Osteocyte (in vitro differentiated cells): ENCODE measurements at regions not wholly inside any gene's neighbourhood (a gene's known extent, or its start where the extent isn't known, plus 50 kb on each side); places are given as distances from the start of the nearest gene placed in this dataset.

Source experiments
- DNase-seq: peaks from one replicate; pipeline ENCODE4 v3.0.0; 2021; ENCODE audit warnings: mixed read lengths; ENCODE audit not compliant: unreplicated experiment; ENCODE audit errors: extremely low spot score
- H3K27ac Mint-ChIP-seq: one replicate; pipeline ENCODE4 v1.8.0; 2021; ENCODE audit warnings: mild to moderate bottlenecking, mixed read lengths; ENCODE audit not compliant: unreplicated experiment
- H3K27me3 Mint-ChIP-seq: one replicate; pipeline ENCODE4 v1.8.0; 2021; ENCODE audit warnings: mixed read lengths; ENCODE audit not compliant: unreplicated experiment
- H3K36me3 Mint-ChIP-seq: one replicate; pipeline ENCODE4 v1.8.0; 2021; ENCODE audit warnings: mixed read lengths; ENCODE audit not compliant: unreplicated experiment
- H3K4me1 Mint-ChIP-seq: one replicate; pipeline ENCODE4 v1.8.0; 2021; ENCODE audit warnings: mixed read lengths; ENCODE audit not compliant: unreplicated experiment
- H3K4me3 Mint-ChIP-seq: one replicate; pipeline ENCODE4 v1.8.0; 2021; ENCODE audit warnings: mild to moderate bottlenecking, moderate library complexity, mixed read lengths; ENCODE audit not compliant: unreplicated experiment
- H3K9me3 Mint-ChIP-seq: one replicate; pipeline ENCODE4 v1.8.0; 2021; ENCODE audit warnings: mixed read lengths; ENCODE audit not compliant: unreplicated experiment
- TF ChIP-seq, protein P1 (sequence below): fragments of 200-600 bp; sonication (generic); IDR thresholded peaks from 2 replicates; pipeline ENCODE4 v1.5.0; 2021; ENCODE audit warnings: antibody characterized with exemption, mild to moderate bottlenecking, moderate library complexity

DNA sequence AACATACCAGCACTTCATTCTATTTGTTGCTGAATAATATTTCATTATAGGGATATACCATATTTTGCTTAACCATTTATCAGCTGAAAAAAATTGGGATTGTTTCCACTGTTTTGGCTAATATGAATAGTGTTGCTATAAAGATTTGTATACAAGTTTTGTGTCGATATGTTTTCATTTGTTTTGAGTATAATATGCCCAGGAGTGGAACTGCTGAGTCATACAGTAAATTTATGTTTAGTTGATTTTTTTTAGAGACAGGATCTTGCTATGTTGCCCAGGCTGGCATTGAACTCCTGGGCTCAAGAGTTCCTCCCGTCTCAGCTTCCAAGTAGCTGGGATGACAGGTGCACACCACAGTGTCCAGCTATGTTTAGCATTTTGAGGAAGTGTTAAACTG, 131.5 kb upstream of the TMCC3 start:
- Mint-ChIP-seq H3K4me3 (no peak overlapping the region), H3K27ac (no peak overlapping the region), H3K9me3 (peaks cover 13% of the 10 kb centered on the region), H3K36me3 (no peaks in the 10 kb centered on the region), H3K4me1 (peaks cover 3% of the 10 kb centered on the region), H3K27me3 (peaks cover 20% of the 10 kb centered on the region)
- TF ChIP-seq, protein P1, sequence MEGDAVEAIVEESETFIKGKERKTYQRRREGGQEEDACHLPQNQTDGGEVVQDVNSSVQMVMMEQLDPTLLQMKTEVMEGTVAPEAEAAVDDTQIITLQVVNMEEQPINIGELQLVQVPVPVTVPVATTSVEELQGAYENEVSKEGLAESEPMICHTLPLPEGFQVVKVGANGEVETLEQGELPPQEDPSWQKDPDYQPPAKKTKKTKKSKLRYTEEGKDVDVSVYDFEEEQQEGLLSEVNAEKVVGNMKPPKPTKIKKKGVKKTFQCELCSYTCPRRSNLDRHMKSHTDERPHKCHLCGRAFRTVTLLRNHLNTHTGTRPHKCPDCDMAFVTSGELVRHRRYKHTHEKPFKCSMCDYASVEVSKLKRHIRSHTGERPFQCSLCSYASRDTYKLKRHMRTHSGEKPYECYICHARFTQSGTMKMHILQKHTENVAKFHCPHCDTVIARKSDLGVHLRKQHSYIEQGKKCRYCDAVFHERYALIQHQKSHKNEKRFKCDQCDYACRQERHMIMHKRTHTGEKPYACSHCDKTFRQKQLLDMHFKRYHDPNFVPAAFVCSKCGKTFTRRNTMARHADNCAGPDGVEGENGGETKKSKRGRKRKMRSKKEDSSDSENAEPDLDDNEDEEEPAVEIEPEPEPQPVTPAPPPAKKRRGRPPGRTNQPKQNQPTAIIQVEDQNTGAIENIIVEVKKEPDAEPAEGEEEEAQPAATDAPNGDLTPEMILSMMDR, result no peak
- no peak for DNase-seq

DNA sequence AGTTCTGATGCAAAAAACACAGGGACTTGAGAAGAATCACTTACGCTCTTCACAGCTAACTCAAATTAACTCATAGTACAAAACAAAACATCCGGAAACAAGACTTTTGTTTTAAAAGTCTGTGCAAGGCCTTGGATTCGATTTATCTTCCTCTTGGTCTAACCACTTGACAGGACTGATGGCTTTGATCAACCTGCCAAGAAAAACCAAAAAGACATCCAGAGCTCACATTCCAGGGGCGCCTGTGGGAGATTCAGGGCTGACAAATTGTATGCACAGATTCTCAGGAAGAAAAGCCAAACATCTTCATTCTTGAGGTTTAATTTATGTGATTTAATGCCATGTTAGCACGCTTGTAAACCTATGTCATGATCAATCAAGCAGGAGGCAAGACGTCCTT, 129.1 kb upstream of the TMCC3 start:
- H3K27ac Mint-ChIP-seq, result no peak overlapping the region
- no peak for DNase-seq
- peaks cover 3% of the 10 kb centered on the region for H3K4me1 Mint-ChIP-seq
- H3K36me3 Mint-ChIP-seq, result no peaks in the 10 kb centered on the region
- H3K27me3 Mint-ChIP-seq, result peaks cover 36% of the 10 kb centered on the region
- H3K4me3 Mint-ChIP-seq, result no peak overlapping the region
- peaks cover 13% of the 10 kb centered on the region for H3K9me3 Mint-ChIP-seq
- TF ChIP-seq, protein P1, result no peak

- DNase-seq, result no peak
- H3K9me3 Mint-ChIP-seq, result peaks cover 13% of the 10 kb centered on the region
- TF ChIP-seq, protein P1, result no peak
- H3K4me1 Mint-ChIP-seq, result peaks cover 3% of the 10 kb centered on the region
- no peak overlapping the region for H3K4me3 Mint-ChIP-seq
- no peak overlapping the region for H3K27ac Mint-ChIP-seq
- no peaks in the 10 kb centered on the region for H3K36me3 Mint-ChIP-seq
- peaks cover 40% of the 10 kb centered on the region for H3K27me3 Mint-ChIP-seq
Observed at GRCh38 chr12:94777936-94778335, 127.6 kb upstream of the TMCC3 start.

GRCh38 chr12:94775710-94776109, 125.4 kb upstream of the TMCC3 start:
- Mint-ChIP-seq H3K4me1 (peaks cover 3% of the 10 kb centered on the region), H3K36me3 (no peaks in the 10 kb centered on the region), H3K27ac (no peak overlapping the region), H3K4me3 (no peak overlapping the region), H3K9me3 (no peaks in the 10 kb centered on the region), H3K27me3 (peaks cover 48% of the 10 kb centered on the region)
- TF ChIP-seq, protein P1, result no peak
- DNase-seq, result no peak

DNA sequence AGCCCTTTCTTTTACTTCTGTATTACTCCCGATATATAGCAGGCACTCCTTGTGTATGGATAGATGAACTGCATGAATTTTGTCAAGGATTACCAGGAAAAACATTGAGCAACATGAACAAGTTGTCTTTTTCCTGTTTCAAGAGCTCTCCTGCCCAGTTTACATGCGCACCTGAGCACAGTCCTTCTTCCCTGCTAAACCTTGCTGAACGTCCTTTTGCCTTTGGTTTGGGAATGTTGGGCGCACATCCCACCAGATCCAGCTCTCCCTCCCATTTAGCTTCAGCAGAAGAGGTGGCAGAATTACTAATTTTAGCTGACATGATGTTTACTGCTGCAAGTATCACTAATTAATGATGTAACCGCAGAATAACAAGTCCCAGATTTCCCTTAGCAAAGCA, 121.4 kb upstream of the TMCC3 start:
- no peaks in the 10 kb centered on the region for H3K9me3 Mint-ChIP-seq
- no peaks in the 10 kb centered on the region for H3K36me3 Mint-ChIP-seq
- no peak for DNase-seq
- H3K27me3 Mint-ChIP-seq, result peaks cover 70% of the 10 kb centered on the region
- H3K27ac Mint-ChIP-seq, result no peak overlapping the region
- H3K4me3 Mint-ChIP-seq, result no peak overlapping the region
- peaks cover 7% of the 10 kb centered on the region for H3K4me1 Mint-ChIP-seq
- TF ChIP-seq, protein P1, result no peak
